ENCODE measurements at regions not wholly inside any gene's neighbourhood (a gene's known extent, or its start where the extent isn't known, plus 50 kb on each side); places are given as distances from the start of the nearest gene placed in this dataset.

DNA sequence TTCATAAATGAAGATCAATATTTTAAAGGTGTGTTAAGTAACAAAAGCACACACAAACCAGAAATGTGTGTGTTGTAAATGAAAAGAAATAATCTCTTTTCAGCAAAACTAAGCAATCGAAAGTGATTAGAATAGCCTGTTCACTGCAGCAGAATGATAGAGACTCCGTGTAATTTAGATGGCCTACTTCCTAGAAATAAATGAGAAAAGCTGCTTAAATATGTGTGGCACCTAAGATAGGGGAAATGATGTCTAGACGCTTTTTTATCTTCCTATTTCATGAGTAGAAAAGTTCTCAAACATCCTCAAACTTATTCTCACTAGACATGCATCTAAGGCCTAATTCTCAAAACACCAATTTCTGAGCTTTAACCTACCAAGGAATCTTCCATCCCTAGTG, 124.7 kb upstream of the BRINP3 start:
- no peak overlapping the region for H3K9ac ChIP-seq (ENCODE audit: control insufficient read depth, extremely low read depth, insufficient read depth, low read length)
- no peak for FAIRE-seq

DNA sequence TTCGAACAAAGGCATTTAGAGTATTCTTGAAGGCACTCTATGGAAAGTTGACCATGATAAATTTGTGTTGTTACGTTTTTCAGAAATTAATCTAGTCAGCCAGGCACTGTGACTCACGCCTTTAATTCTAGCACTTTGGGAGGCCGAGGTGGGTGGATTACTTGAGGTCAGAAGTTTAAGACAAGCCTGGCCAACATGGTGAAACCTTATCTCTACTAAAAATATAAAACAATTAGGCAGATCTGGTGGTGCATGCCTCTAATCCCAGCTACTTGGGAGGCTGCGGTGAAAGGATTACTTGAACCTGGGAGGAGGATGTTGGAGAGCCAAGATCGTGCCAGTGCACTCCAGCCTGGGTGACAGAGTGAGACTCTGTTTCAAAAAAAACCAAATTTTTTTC, 130.6 kb upstream of the BRINP3 start:
- no peaks in the 10 kb centered on the region for H3K4me1 ChIP-seq (ENCODE audit: control insufficient read depth, extremely low read depth, insufficient read depth, low read length)
- H3K4me2 ChIP-seq (ENCODE audit: control insufficient read depth, extremely low read depth, insufficient read depth, low read depth, low read length): no peak overlapping the region
- H2AFZ ChIP-seq (ENCODE audit: control insufficient read depth, low read length): no peak overlapping the region
- no peak overlapping the region for H3K4me3 ChIP-seq (ENCODE audit: control insufficient read depth in 2 of 3, extremely low read depth in 1 of 3, insufficient read depth in 2 of 3, low read depth in 1 of 3, low read length in 3 of 3)
- H3K79me2 ChIP-seq (ENCODE audit: control insufficient read depth, insufficient read depth, low read length): no peaks in the 10 kb centered on the region
- H3K27ac ChIP-seq (ENCODE audit: control insufficient read depth, insufficient read depth, low read length): no peak overlapping the region
- H3K36me3 ChIP-seq (ENCODE audit: control insufficient read depth in 2 of 2, extremely low read depth in 1 of 2, insufficient read depth in 2 of 2, low read length in 2 of 2): no peaks in the 10 kb centered on the region
- H3K27me3 ChIP-seq (ENCODE audit: control insufficient read depth, extremely low read depth, insufficient read depth, low read length): no peaks in the 10 kb centered on the region
- dilution Hi-C loops (cut with MboI; ENCODE audit: extremely low pct_ligation_motif_present, low sequenced_read_pairs): no loop called here
- no peaks in the 10 kb centered on the region for H4K20me1 ChIP-seq (ENCODE audit: control insufficient read depth, extremely low read depth, insufficient read depth, low read length)
- no peaks in the 10 kb centered on the region for H3K9me1 ChIP-seq (ENCODE audit: control insufficient read depth, extremely low read depth, insufficient read depth, low read length)
- TF ChIP-seq, protein P1, sequence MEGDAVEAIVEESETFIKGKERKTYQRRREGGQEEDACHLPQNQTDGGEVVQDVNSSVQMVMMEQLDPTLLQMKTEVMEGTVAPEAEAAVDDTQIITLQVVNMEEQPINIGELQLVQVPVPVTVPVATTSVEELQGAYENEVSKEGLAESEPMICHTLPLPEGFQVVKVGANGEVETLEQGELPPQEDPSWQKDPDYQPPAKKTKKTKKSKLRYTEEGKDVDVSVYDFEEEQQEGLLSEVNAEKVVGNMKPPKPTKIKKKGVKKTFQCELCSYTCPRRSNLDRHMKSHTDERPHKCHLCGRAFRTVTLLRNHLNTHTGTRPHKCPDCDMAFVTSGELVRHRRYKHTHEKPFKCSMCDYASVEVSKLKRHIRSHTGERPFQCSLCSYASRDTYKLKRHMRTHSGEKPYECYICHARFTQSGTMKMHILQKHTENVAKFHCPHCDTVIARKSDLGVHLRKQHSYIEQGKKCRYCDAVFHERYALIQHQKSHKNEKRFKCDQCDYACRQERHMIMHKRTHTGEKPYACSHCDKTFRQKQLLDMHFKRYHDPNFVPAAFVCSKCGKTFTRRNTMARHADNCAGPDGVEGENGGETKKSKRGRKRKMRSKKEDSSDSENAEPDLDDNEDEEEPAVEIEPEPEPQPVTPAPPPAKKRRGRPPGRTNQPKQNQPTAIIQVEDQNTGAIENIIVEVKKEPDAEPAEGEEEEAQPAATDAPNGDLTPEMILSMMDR (optimal IDR thresholded peaks at IDR 0.05 in 1 of 3, IDR thresholded peaks at IDR 0.05 in 1 of 3, conservative IDR thresholded peaks at IDR 0.05 in 1 of 3; ENCODE audit: extremely low read depth in 1 of 3, insufficient read depth in 2 of 3, low read length in 3 of 3): no peak
- TF ChIP-seq EZH2 (IDR thresholded peaks at IDR 0.05; ENCODE audit: low read length): no peak
- H3K9me3 ChIP-seq (ENCODE audit: control insufficient read depth, low read depth, low read length): no peaks in the 10 kb centered on the region
- H3K9ac ChIP-seq (ENCODE audit: control insufficient read depth, extremely low read depth, insufficient read depth, low read length): no peak overlapping the region
- DNase-seq (ENCODE audit: low read depth, low spot score) (no peak), FAIRE-seq (no peak)

More for the DNA sequence above, 124.7 kb upstream of the BRINP3 start:
- H3K9me1 ChIP-seq (ENCODE audit: control insufficient read depth, extremely low read depth, insufficient read depth, low read length): no peaks in the 10 kb centered on the region
- no peak for DNase-seq (ENCODE audit: low read depth, low spot score)
- TF ChIP-seq, protein P1 (optimal IDR thresholded peaks at IDR 0.05 in 1 of 3, IDR thresholded peaks at IDR 0.05 in 1 of 3, conservative IDR thresholded peaks at IDR 0.05 in 1 of 3; ENCODE audit: extremely low read depth in 1 of 3, insufficient read depth in 2 of 3, low read length in 3 of 3): no peak
- no peak for TF ChIP-seq EZH2 (IDR thresholded peaks at IDR 0.05; ENCODE audit: low read length)
- H3K36me3 ChIP-seq (ENCODE audit: control insufficient read depth in 2 of 2, extremely low read depth in 1 of 2, insufficient read depth in 2 of 2, low read length in 2 of 2): no peaks in the 10 kb centered on the region
- no peak overlapping the region for H3K4me3 ChIP-seq (ENCODE audit: control insufficient read depth in 2 of 3, extremely low read depth in 1 of 3, insufficient read depth in 2 of 3, low read depth in 1 of 3, low read length in 3 of 3)
- H3K4me2 ChIP-seq (ENCODE audit: control insufficient read depth, extremely low read depth, insufficient read depth, low read depth, low read length): no peak overlapping the region
- no peaks in the 10 kb centered on the region for H3K79me2 ChIP-seq (ENCODE audit: control insufficient read depth, insufficient read depth, low read length)
- no peaks in the 10 kb centered on the region for H3K27me3 ChIP-seq (ENCODE audit: control insufficient read depth, extremely low read depth, insufficient read depth, low read length)
- no peak overlapping the region for H3K27ac ChIP-seq (ENCODE audit: control insufficient read depth, insufficient read depth, low read length)
- no peaks in the 10 kb centered on the region for H4K20me1 ChIP-seq (ENCODE audit: control insufficient read depth, extremely low read depth, insufficient read depth, low read length)
- H2AFZ ChIP-seq (ENCODE audit: control insufficient read depth, low read length): no peak overlapping the region
- no peaks in the 10 kb centered on the region for H3K9me3 ChIP-seq (ENCODE audit: control insufficient read depth, low read depth, low read length)
- H3K4me1 ChIP-seq (ENCODE audit: control insufficient read depth, extremely low read depth, insufficient read depth, low read length): no peaks in the 10 kb centered on the region
- dilution Hi-C loops (cut with MboI; ENCODE audit: extremely low pct_ligation_motif_present, low sequenced_read_pairs): no loop called here

Data from keratinocyte (primary cell).